HG03442 (cell line): ENCODE measurements at regions not wholly inside any gene's neighbourhood (a gene's known extent, or its start where the extent isn't known, plus 50 kb on each side); places are given as distances from the start of the nearest gene placed in this dataset.
"Not testable (repeated sequence)": the region's sequence is repeated elsewhere in the genome, so short reads cannot be mapped to it uniquely, and the experiment has no call there.

Experiments used
- ATAC-seq: cut with Tn5 transposase; IDR thresholded peaks from one replicate; pipeline ENCODE4 v1.9.1; 2021; ENCODE audit warnings: mild to moderate bottlenecking, moderate library complexity; ENCODE audit not compliant: unreplicated experiment

DNA sequence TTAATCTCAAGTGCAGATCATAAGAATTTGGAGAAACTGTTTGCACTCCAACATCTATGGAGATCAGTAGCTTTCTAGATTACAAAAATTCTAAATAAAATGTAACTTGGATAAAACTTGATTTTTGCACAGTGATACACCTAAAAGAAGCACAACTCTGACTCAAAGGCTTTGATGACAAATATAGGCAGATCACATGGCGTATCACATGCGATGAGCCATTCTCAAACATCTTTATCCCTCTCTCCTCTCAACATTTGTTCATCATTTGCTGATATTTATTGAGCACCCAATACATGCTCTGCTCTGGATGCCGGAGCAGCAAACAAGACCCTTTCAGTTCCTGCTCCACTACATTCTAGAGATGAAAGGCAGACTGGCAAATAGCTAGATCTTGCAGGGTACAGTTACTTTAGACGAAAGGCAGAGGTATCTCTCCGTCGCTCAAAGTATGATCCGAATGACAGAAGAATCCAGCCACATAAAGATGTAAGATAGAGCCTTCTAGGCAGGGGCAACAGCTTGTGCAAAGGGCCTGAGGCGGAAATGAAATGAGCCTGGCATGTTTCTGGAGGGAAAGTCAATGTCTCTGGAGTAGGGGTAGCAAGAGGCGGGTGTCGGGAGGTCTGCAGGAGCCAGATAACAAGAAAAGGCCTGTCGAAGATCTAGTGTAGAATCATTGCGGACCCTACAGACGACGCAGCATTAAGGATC lies 145.8 kb upstream of the ERRFI1 start:
- no peak for ATAC-seq

DNA sequence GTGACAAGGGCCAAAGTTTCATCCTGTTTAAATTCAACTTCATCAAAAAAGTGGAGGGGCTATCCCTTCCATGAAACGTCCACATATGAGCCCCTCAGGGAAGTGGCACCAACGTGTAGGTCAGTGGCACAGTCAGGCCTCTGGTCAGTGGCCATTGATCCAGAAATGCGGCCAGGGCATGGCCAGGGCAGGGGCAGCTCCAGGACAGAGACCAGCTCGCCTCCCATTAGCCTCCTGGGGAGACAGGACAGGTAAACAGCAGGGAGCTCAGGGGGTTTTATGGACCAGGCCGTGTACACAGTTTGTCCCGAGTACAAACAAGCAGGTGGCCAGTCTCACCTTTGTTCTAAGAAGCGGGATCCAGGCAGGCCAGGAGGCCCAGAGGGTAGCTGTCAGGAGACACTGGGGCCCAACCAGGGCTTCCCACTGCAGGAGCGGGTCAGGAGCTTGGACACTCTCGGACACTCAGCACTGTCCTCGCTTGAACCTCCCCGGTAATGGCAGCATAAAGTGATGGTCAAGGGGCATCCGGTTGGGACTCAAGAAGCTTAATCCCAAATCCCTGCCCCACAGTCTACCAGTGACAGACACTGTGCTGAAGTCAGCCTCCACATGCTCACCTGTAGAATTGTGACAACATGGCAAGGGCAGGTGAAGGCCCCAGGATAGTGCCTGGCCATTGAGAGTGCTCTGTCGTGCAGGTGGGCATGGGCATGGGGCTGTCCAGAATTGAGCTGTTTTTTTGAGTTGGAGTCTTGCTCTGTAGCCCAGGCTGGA lies 144.1 kb upstream of the ERRFI1 start:
- no peak for ATAC-seq

DNA sequence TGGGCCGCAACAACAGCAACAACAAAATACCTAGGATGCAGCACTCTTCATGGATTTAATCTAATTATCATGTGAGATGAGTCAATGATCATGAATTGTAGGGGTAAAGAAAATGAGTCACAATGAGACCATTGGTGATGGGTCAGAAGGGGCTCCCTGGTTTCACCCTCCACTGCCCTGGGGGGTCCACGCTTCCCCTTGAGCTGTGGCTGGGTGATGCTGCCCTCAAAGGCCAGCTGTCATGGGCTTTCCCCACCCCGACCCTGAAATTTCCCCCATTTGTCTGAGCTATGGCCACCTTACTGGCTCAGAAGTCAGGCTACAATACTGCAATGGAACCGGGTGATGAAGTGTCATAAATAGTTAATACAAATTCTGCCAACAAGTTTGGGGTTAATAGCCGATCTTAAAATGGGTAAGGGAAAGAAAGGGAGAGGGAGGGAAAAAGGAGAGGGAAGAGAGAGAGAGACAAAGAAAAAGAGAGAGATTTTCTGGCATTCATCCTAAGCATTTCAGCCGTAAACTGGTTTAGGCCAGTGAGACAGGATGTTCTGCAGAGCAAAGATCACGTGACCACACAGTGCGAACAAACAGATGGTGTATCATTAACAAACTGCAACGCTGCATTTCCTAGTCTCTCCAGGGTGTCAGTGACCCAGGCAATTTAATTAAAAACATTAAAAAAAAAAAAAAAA lies 143.4 kb upstream of the ERRFI1 start:
- no peak for ATAC-seq

DNA sequence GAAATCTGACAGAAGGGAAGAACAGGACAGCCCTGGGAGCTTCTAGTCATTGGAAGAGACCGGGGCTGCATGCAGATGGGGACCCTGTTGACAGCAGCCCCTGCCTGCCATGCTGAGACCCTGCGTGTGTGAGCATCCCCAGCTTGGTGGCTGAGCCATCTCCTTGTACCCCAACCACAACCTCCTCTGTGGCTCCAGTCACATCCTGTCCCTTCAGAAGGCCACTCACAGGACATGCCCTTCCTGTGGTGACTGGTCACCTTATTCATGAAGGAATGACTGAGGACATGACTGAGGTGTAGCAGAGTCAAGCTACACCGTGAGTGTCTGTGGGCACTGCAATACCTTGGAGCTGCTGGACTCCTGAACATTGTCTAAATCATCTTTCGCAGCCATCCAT lies 141.8 kb upstream of the ERRFI1 start:
- no peak for ATAC-seq

DNA sequence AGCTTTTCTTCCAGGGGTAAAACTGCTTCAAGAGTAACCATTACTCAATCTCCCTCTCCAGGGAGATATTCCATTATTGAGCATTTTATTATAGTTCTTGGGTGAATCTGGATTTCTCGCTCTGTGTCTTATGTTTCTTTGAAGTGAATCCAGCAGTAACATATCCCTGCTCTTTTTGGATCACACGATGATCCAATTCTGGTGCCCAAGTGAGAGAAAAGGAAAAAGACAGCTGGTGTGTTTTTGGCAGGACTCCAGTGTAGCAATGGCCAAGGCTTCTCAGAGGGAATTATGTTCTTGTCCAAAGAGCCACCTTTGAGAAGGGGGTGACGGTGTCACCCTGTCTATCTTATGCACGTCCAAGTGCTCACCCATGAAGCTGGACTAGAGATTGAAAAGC lies 140.3 kb upstream of the ERRFI1 start:
- ATAC-seq: no peak

DNA sequence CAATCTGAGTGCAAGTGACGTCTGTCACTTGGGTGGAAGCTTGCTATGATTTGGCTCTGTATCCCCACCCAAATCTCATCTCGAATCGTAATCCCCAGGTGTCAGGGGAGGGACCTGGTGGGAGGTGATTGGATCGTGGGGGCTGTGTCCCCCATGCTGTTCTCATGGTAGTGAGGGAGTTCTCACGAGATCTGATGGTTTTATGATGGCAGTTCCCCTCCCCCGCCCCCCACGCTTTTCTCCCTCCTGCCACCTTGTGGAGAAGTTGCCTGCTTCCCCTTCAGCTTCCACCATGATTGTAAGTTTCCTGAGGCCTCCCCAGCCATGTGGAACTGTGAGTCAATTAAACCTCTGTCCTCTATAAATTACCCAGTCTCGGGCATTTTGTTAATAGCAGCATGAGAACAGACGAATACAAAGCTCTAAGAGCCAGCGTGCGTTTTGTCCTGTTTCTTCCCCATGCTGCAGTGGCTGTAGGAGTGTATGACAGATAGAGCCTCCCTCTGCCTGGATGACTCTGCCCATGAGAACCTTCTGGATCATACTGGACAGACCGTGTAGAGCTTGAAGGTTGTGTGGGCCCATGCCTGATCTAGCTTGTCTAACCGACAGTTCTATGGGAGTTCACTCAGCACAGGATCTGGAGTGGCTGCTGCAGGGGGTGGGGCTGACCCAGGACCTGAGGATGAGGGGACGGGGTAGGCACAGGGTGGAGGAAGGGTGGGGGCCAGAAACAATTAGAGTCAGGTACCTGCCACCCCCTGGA lies 139.7 kb upstream of the ERRFI1 start:
- no peak for ATAC-seq

DNA sequence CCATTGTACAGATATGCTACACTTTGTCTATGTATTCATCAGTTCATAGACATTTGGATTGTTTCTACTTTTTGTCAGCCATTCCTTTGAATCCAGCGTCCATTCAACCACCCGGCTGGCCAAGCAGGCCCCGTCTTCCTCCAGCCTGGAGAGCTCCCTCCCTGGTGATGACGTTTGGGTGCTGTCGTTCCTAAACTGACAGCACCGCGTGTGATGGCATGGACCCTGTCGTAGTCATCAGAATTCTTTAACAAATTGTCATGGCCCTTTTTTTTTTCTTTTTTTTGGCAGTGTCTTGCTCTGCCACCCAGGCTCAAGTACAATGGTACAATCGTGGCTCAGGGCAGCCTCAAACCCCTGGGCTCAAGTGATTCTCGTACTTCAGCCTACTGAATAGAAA lies 138.6 kb upstream of the ERRFI1 start:
- ATAC-seq: no peak

DNA sequence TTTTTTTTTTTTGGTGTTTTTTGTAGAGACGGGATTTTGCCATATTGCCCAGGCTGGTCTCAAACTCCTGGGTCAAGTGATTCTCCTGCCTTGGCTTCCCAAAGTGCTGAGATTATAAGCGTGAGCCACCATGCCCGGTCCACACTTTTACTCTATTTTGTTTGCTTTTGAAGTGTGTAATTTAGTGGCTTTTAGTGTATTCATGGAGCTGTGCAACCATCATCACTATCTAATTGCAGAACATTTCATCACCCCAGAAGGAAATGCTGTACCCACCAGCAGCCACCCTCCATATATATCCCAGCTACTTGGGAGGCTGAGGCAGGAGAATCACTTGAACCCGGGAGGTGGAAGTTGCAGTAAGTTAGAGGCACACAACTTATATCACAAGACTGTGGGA lies 136.9 kb upstream of the ERRFI1 start:
- ATAC-seq: no peak

DNA sequence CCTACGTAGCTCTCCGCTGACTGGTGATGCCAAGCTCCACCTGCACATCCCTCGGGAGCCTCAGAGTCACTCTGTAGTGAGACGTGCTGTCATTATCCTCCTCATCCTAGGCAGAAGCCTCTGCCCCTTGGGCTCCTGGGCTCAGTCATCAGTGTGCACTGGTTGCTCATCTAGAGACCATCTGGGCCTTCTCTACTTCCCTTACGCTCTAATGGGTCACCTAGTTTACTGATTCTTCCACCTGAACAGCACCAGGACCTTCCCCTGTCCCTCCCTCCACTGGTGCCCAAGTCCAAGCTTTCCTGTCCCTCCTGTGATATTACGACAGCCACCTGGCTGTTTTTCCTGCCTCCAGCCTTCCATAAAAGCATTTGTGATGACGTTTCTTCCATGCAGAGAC lies 136.1 kb upstream of the ERRFI1 start:
- no peak for ATAC-seq

DNA sequence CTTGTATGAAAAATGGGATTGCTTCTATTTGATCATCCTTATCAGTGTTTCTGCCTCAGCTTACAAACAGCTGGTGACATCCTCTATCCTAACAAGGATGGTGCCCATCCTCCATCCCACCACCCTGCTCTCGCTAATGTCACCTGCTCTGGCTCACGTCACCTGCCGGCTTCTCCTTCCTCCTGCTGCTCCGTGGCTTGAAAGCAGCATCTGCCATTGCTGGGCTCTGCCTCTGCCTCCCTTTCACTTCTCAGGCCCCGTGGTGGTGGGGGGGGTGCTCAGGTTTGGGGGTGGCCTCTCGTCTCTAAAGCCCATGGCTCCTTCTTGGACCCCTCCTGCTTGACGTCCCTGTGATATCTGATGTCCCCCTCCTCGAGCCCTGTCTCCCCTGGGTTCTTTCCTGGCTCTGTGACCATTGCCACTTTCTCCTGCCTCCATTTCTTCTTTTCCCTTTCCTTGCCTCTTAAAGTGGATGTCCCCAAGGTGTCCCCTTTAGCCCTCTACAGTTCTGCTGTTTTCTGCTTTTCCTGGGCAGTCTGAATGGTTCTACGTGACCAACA lies 135.5 kb upstream of the ERRFI1 start:
- ATAC-seq: no peak

DNA sequence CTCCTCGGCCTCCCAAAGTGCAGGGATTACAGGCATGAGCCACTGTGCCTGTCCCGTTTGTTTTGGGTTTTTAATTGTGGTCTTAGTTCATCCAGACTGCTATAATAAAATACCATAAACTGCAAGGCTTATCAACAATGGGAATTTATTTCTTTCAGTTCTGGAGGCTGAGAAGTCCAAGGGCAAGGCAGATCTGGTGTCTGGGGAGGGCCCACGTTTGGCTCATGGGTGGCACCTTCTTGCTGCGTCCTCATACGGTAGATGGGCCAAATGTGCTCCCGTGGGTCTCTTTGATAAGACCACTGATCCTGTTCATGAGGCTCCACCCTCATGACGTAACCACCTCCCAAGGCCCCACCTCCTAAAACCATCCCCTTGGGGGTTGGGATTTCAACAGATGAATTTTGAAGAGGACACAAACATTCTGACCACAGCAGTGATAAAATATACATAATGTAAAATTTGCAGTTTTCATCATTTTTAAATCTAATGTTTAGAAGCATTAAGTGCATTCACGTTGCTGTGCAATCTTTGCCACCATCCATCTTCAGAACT lies 133.4 kb upstream of the ERRFI1 start:
- no peak for ATAC-seq

DNA sequence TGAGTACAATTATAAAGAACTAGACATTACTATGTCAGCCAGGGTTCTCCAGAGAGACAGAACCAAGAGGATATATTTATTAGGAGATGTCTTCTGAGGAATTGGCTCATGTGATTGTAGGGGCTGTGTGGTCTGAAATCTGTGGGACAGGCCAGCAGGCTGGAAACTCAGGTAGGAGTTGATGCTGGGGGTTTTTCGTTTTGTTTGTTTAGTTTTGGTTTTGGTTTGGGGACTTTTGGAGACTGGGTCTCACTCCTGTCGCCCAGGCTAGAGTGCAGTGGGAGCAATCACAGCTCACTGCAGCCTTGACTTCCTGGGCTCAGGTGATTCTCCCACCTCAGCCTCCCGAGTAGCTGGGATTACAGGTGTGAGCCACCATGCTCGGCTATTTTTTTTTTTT lies 132.9 kb upstream of the ERRFI1 start:
- no peak for ATAC-seq

DNA sequence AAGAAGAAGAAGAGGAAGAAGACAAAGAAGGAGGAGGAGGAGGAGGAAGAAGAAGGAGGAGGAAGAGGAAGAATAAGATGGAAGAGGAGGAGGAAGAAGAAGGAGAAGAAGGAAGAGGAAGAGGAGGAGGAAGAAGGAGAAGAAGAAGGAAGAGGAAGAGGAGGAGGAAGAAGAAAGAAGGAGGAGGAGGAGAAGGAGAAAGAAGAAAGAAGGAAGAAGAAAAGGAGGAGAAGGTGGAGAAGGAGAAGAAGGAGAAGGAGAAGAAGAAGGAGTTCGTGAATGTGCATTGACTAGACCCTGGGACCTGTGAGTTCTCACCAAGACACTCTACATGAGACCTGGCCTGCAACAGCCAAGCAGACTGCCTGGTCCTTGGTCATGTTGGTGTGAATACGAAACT lies 131.7 kb upstream of the ERRFI1 start:
- ATAC-seq: no peak

DNA sequence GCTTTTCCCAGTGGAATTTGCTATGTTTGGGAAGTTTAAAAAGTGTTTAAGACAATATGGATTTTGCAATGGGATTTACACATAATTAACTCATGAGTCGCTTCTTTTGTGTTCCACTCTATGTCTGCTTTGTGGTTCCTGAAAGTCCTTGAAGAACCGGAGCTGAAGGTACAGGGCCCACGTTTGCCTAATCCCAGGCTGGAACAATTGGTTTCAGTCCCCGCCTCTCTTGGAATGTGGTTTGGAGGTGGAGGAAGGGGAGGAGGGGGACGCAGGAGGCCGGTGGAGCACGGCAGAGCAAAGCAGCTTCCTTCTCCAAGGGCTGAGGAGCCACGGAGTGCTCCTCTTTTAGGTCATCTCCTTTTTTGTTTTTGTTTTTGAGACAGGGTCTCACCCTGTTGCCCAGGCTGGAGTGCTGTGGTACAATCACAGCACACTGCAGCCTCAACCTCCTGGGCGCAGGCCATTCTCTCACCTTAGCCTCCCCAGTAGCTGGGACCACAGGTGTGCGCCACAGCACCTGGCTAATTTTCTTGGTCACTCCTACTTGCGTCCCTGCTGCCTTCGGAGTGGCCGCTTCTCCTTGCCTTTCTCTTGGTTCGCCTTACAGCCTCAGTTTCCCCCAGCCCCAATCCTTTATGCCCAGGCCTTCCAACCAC lies 129.5 kb upstream of the ERRFI1 start:
- no peak for ATAC-seq

DNA sequence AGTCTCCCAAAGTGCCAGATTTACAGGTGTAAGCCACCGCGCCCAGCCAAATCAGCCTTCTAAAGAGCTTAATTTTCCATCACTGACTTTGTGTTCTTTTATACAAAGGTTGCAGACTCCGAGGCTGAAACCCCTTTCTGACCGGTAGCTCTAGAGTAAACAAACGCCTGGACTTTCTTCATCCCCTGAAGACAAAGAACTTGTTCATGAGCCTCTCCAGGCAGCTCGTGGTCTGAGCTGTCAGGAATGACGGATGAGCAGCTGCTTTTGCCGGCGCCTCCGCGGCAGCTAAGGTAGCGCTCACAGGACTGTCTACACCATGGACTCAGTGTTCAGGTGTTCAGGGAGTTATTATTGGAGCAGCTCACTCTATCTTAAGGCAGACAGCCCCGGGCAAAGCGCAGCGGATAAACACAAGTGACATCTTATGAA lies 128.5 kb upstream of the ERRFI1 start:
- no peak for ATAC-seq

DNA sequence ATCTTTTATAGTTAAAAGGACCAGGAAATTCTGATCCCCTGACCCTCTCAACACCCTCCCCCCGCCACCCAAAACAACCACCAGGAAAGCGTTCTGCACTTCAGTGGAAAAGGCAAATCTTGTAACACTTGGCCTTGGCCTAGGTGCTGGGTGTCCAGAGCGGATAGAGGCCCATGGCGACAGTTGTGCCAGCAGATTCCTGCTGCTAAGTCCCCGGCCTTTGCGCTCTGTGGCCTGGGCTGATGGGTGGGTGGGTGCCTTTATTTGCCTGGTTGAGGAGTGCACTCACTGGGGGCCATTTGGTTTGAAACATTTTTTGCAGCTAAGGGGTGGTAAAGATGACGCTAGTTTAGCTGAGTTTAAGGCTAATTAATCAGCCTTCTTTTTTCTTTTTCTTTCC lies 127.9 kb upstream of the ERRFI1 start:
- ATAC-seq: no peak

DNA sequence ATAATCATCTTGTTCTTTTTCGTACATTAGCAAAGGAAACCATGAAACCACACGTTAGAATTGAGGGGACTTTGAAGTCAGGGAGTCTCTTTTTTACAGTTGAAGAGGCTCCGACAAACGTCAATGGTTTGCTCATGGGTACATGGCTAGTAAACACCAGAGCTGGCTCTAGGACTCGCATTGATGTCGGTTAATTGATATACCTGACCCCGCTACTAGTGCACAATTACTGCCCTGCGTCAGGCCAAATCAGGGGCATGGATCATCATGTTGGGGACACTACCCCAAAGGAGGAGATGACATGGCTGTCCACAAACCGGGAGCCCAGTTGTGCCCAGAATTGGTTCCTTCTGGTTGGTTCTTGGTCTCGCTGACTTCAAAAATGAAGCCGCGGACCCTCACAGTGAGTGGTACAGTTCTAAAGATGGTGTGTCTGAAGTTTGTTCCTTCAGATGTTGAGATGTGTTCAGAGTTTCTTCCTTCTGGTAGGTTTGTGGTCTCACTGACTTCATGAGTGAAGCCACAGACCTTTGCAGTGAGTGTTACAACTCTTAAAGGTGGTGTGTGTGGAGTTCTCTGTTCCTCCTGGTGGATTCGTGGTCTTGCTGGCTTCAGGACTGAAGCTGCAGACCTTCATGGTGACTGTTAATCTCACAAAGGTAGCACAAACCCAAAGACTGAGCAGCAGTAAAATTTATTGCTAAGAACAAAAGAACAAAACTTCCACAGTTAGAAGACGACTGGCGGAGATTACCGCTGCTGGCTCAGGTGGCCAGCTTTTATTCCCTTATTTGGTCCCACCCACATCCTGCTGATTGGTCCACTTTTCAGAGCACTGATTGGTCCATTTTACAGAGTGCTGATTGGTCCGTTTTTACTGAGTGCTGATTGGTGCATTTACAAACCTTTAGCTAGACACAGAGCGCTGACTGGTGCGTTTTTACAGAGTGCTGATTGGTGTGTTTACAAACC lies 126.9 kb upstream of the ERRFI1 start:
- no peak for ATAC-seq

DNA sequence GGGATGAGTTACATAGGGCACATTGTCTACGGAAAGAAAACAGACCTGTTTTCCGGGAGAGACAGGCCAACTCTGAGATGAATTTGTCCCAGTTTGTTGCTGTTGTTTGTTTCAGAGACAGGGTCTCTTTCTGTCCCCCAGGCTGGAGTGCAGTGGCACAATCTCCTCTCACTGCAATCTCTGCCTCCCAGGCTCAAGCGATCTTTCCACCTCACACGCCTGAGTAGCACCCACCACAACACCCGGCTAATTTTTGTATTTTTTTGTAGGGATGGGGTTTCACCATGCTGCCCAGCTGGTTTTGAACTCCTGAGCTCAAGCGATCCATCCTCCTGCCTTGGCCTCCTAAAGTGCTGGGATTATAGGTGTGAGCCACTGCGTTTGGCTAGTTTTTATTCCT lies 125.5 kb upstream of the ERRFI1 start:
- no peak for ATAC-seq

DNA sequence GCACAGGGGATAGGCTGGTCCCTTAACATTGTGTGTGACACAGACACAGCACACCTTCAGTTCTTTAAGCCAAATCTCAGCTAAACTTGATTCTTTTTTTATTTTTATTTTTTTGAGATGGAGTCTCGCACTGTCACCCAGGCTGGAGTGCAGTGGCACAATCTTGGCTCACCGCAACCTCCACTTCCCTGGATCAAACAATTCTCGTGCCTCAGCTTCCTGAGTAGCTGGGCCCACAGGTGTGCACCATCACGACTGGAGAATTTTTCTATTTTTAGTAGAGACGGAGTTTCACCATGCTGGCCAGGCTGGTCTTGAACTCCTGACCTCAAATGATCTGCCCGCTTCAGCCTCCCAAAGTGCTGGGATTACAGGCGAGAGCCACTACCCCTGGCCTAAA lies 123.6 kb upstream of the ERRFI1 start:
- ATAC-seq: not testable (repeated sequence)
